B cell (primary cell): ENCODE measurements at regions not wholly inside any gene's neighbourhood (a gene's known extent, or its start where the extent isn't known, plus 50 kb on each side); places are given as distances from the start of the nearest gene placed in this dataset.

Source experiments
- ATAC-seq: fragments of 200-7000 bp; cut with Tn5 transposase; one replicate; pipeline ENCODE4 v1.10.0; 2021; ENCODE audit warnings: low read depth, mild to moderate bottlenecking, moderate number of reproducible peaks, moderate library complexity
- CTCF ChIA-PET: fragments of 350-600 bp; sonication (Branson Sonifier 250); formaldehyde crosslinking; loops from one replicate; lab custom pipeline; 2021; ENCODE audit warnings: antibody characterized with exemption, inconsistent platforms; lab: Charles Lee
- POLR2A ChIA-PET: fragments of 350-600 bp; sonication (Branson Sonifier 250); formaldehyde crosslinking; loops from one replicate; lab custom pipeline; 2021; ENCODE audit warnings: antibody characterized with exemption; lab: Charles Lee
- DNase-seq: peaks from one replicate; pipeline ENCODE4 v3.0.0; 2013
- H2AFZ ChIP-seq: 2 replicates; pipeline ENCODE4 v1.6.1; 2012; ENCODE audit warnings: mild to moderate bottlenecking, low read depth, low read length; ENCODE audit not compliant: insufficient read depth, poor library complexity, severe bottlenecking
- H3K27ac ChIP-seq, 2 donors: 1 replicate in 1 of 2; 2 replicates in 1 of 2; pipeline ENCODE4 v1.5.1; 2012 to 2013; ENCODE audit warnings: low read length in 2 of 2, mild to moderate bottlenecking in 2 of 2, moderate library complexity in 1 of 2
- H3K27me3 ChIP-seq, 4 experiments: fragments of 200-600 bp in 1 of 4; sonication (generic) in 1 of 4; replicated peaks in 1 of 4; 1 replicate in 2 of 4; 2 replicates in 2 of 4; pipeline versions ENCODE4 v1.6.1 to v1.7.0; 2013 to 2016; ENCODE audit warnings: low read length in 3 of 4, mild to moderate bottlenecking in 2 of 4, mixed read lengths in 1 of 4, moderate library complexity in 1 of 4; ENCODE audit not compliant: insufficient read depth in 4 of 4, control insufficient read depth in 3 of 4; ENCODE audit errors: control extremely low read depth in 1 of 4
- H3K36me3 ChIP-seq, 2 experiments: replicated peaks in 1 of 2; 1 replicate in 1 of 2; 2 replicates in 1 of 2; pipeline versions ENCODE4 v1.6.1 to v1.7.1; 2013; ENCODE audit warnings: low read length in 1 of 2; ENCODE audit not compliant: insufficient read depth in 2 of 2, control insufficient read depth in 1 of 2; ENCODE audit errors: control extremely low read depth in 1 of 2, extremely low read depth in 1 of 2
- H3K4me1 ChIP-seq, 2 donors: fragments of 200-600 bp in 1 of 2; sonication (generic) in 1 of 2; 1 replicate in 1 of 2; 2 replicates in 1 of 2; pipeline versions ENCODE4 v1.5.1 to v1.6.1; 2013 to 2017; ENCODE audit warnings: low read length in 2 of 2; ENCODE audit not compliant: control insufficient read depth in 2 of 2, insufficient read depth in 2 of 2
- H3K4me2 ChIP-seq: replicated peaks from 2 replicates; pipeline ENCODE3; 2012; ENCODE audit warnings: mild to moderate bottlenecking, low read depth, low read length; ENCODE audit not compliant: poor library complexity, severe bottlenecking
- H3K4me3 ChIP-seq, 5 experiments: fragments of 200-600 bp in 1 of 5; sonication (generic) in 1 of 5; 1 replicate in 3 of 5; 2 replicates in 2 of 5; pipeline versions ENCODE4 v1.5.1 to v1.7.0; 2011 to 2016; ENCODE audit warnings: low read length in 4 of 5, mild to moderate bottlenecking in 4 of 5, low read depth in 2 of 5, control low read depth in 1 of 5, moderate library complexity in 1 of 5; ENCODE audit not compliant: insufficient read depth in 1 of 5; ENCODE audit errors: control extremely low read depth in 1 of 5, extremely low read depth in 1 of 5
- H3K79me2 ChIP-seq: fragments of 200-600 bp; sonication (generic); one replicate; pipeline ENCODE4 v1.6.0; 2016; ENCODE audit warnings: low read length; ENCODE audit not compliant: control insufficient read depth, insufficient read depth
- H3K9ac ChIP-seq: fragments of 200-600 bp; sonication (generic); 2 replicates; pipeline ENCODE4 v1.6.1; 2017; ENCODE audit warnings: mild to moderate bottlenecking, low read length, moderate library complexity
- H3K9me3 ChIP-seq, 3 donors: one replicate each; pipeline versions ENCODE4 v1.6.1 to v1.7.1; 2013; ENCODE audit warnings: low read length in 2 of 3; ENCODE audit not compliant: control insufficient read depth in 2 of 3, insufficient read depth in 1 of 3; ENCODE audit errors: control extremely low read depth in 1 of 3
- H4K20me1 ChIP-seq: 2 replicates; pipeline ENCODE4 v1.6.0; 2012; ENCODE audit warnings: mild to moderate bottlenecking, low read length; ENCODE audit not compliant: insufficient read depth, control insufficient read depth, poor library complexity, severe bottlenecking
- H3K27ac Mint-ChIP-seq: one replicate; pipeline ENCODE4 v1.8.0; 2021; ENCODE audit warnings: mixed read lengths
- H3K27me3 Mint-ChIP-seq: one replicate; pipeline ENCODE4 v1.8.0; 2021; ENCODE audit warnings: mixed read lengths
- H3K4me1 Mint-ChIP-seq: one replicate; pipeline ENCODE4 v1.8.0; 2021; ENCODE audit warnings: mixed read lengths
- H3K4me3 Mint-ChIP-seq: one replicate; pipeline ENCODE4 v1.8.0; 2021; ENCODE audit warnings: mixed read lengths
- H3K9me3 Mint-ChIP-seq: one replicate; pipeline ENCODE4 v1.8.0; 2022; ENCODE audit warnings: mixed read lengths; ENCODE audit not compliant: insufficient read depth
- EZH2 ChIP-seq: IDR thresholded peaks from 2 replicates; pipeline ENCODE4 v1.6.1; 2012; ENCODE audit warnings: borderline replicate concordance, low read depth, mild to moderate bottlenecking, moderate library complexity, low read length; ENCODE audit not compliant: insufficient read depth, poor library complexity, severe bottlenecking
- WGBS: methylation state at CpG from one replicate; pipeline ENCODE4 v1.1.5; 2013; ENCODE audit warnings: missing lambda C conversion rate; ENCODE audit not compliant: insufficient coverage; 5-methylcytosine and 5-hydroxymethylcytosine counted together
- intact Hi-C: fragments of 100-400 bp; cut with micrococcal nuclease; formaldehyde crosslinking; loops from one replicate; pipeline ENCODE4 v1.10.0; 2022
- TF ChIP-seq, protein P1 (sequence below): fragments of 200-600 bp; IDR thresholded peaks from one replicate; pipeline ENCODE4 v1.8.0; 2022; ENCODE audit warnings: antibody characterized with exemption, mild to moderate bottlenecking

DNA sequence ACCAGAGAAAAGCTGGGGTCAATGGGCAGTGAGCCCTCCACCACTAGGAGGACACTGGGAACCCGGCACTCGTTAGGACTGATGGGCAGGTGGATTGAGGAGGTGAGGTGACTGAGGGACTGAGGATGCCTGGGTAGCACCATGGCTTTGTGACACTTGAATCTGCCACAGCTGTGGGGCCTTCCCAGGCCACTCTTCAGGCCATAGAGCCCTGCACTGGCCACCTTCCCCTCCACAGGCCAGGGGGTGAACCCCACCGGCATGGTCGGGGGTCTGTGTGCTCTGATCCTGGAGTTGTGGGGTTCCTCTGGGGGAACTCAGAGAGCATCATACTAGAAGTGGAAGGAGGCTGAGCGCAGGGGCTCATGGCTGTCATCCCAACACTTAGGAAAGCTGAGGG is 423.5 kb downstream of the ZNF536 start:
- no peak overlapping the region for H3K27ac Mint-ChIP-seq

DNA sequence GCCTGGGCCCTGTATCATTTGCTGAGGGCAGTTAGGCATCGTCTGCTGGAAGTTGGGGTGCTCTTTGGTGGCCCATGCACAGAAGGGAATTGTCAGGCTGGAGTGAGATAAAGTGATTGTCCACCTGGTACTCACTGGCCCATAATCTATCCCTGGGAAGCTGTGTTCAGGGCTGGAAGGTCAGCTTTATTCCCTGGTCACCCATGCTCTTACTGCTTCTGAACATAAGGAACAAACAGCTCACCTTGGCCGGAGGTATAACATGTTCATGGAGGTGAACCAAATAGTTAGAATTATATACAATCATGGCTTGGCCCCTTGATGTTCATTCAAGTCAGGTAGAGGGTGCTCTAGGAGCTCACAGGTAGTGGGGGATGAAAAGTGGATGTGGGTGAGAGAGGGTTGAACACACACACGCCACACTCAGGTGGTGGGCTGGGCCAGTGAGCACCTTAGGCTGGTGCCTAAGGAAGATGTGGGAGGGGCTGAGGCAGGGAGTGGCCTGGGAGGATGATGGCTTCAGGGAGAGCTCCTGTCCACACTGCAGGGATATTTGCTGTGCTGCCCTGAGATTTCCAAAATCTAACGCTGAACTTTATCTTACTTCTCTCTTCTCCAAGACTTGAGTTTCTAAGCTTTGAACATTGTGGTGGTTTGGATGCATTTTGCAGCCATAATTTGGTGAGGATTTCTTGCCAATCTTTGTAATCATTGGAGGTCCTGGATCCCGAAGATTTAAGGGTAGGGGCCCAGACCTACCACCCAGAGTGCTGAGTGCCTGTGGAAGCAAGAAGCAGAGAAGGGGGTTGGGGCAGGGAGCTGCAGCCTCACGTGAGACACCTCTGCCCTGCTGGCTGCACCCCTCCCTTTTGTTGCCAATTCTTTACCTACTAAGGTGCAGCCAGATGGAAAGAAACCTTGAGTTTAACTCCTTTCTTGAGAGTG is 420.6 kb downstream of the ZNF536 start:
- Histone ChIP-seq H3K9ac (no peak overlapping the region), H4K20me1 (no peaks in the 10 kb centered on the region), H3K27me3 (no peaks in the 10 kb centered on the region), H3K4me2 (no peak overlapping the region), H3K36me3 (no peaks in the 10 kb centered on the region), H3K4me1 (no peaks in the 10 kb centered on the region), H3K9me3 (peaks cover 0 to 11% (median 0%) of the 10 kb centered on the region in 3 donors), H3K4me3 (no peak overlapping the region), H3K27ac (no peak overlapping the region), H3K79me2 (no peaks in the 10 kb centered on the region), H2AFZ (no peak overlapping the region)
- intact Hi-C loops = no loop called here
- DNase-seq = no peak
- no peak for TF ChIP-seq EZH2
- TF ChIP-seq, protein P1, sequence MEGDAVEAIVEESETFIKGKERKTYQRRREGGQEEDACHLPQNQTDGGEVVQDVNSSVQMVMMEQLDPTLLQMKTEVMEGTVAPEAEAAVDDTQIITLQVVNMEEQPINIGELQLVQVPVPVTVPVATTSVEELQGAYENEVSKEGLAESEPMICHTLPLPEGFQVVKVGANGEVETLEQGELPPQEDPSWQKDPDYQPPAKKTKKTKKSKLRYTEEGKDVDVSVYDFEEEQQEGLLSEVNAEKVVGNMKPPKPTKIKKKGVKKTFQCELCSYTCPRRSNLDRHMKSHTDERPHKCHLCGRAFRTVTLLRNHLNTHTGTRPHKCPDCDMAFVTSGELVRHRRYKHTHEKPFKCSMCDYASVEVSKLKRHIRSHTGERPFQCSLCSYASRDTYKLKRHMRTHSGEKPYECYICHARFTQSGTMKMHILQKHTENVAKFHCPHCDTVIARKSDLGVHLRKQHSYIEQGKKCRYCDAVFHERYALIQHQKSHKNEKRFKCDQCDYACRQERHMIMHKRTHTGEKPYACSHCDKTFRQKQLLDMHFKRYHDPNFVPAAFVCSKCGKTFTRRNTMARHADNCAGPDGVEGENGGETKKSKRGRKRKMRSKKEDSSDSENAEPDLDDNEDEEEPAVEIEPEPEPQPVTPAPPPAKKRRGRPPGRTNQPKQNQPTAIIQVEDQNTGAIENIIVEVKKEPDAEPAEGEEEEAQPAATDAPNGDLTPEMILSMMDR = no peak
- no peak overlapping the region for H3K27ac Mint-ChIP-seq
- 82% methylated on average over 4 of the region's 6 CpGs for WGBS
- ATAC-seq = no peak
- no peak overlapping the region for H3K4me3 Mint-ChIP-seq
- no peaks in the 10 kb centered on the region for H3K27me3 Mint-ChIP-seq
- no peaks in the 10 kb centered on the region for H3K4me1 Mint-ChIP-seq
- ChIA-PET CTCF (no interaction called here), POLR2A (no interaction called here)
- peaks cover 3% of the 10 kb centered on the region for H3K9me3 Mint-ChIP-seq

More for the DNA sequence above, 423.5 kb downstream of the ZNF536 start:
- Mint-ChIP-seq H3K27me3 (no peaks in the 10 kb centered on the region), H3K4me3 (no peak overlapping the region), H3K9me3 (peaks cover 3% of the 10 kb centered on the region), H3K4me1 (no peaks in the 10 kb centered on the region)
- Histone ChIP-seq H3K27me3 (peaks cover 0 to 6% (median 0%) of the 10 kb centered on the region in 4 experiments), H3K9ac (no peak overlapping the region), H3K4me2 (no peak overlapping the region), H3K9me3 (peaks cover 0 to 11% (median 0%) of the 10 kb centered on the region in 3 donors), H4K20me1 (no peaks in the 10 kb centered on the region), H3K4me3 (no peak overlapping the region), H2AFZ (no peak overlapping the region), H3K4me1 (no peaks in the 10 kb centered on the region), H3K36me3 (no peaks in the 10 kb centered on the region), H3K27ac (no peak overlapping the region), H3K79me2 (no peaks in the 10 kb centered on the region)
- intact Hi-C loops = no loop called here
- TF ChIP-seq EZH2 = no peak
- TF ChIP-seq, protein P1 = no peak
- DNase-seq (no peak), ATAC-seq (no peak)
- POLR2A ChIA-PET = no interaction called here
- 100% methylated on average over 2 of the region's 5 CpGs for WGBS
- CTCF ChIA-PET = interaction anchor here (1.0 kb wide), 1 partner anchor 9 kb away, joined by 3 read pairs; no protein-coding TSS in a partner anchor
